MM.1S (cell line): ENCODE measurements at regions not wholly inside any gene's neighbourhood (a gene's known extent, or its start where the extent isn't known, plus 50 kb on each side); places are given as distances from the start of the nearest gene placed in this dataset.

Source experiments
- EZH2 ChIP-seq: fragments of 300-600 bp; sonication (generic); optimal IDR thresholded peaks from 2 replicates; pipeline ENCODE3; 2017; ENCODE audit warnings: low read depth, mild to moderate bottlenecking, antibody characterized with exemption, low read length, mixed read lengths
- TF ChIP-seq, protein P1 (sequence below): fragments of 300-600 bp; sonication (generic); IDR thresholded peaks from 2 replicates; pipeline ENCODE4 v1.5.1; 2016; ENCODE audit warnings: antibody characterized with exemption, low read length, mixed read lengths

DNA sequence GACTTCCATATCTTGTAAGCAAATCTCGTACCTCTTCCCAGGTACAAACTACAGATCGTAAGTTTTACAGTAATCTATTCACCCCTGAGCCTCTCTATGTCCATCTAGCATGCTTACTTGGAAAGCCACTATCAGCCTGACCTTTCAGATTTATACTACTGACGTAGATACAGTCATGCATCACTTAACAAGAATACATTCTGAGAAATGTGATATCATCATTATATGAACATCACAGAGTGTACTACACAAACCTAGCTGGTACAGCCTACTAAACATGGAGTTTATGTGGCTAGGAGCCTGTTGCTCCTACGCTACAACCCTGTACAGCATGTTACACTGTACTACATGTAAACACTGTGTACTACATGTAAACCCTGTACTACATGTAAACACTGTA is 293.2 kb upstream of the ZNF804A start:
- TF ChIP-seq, protein P1, sequence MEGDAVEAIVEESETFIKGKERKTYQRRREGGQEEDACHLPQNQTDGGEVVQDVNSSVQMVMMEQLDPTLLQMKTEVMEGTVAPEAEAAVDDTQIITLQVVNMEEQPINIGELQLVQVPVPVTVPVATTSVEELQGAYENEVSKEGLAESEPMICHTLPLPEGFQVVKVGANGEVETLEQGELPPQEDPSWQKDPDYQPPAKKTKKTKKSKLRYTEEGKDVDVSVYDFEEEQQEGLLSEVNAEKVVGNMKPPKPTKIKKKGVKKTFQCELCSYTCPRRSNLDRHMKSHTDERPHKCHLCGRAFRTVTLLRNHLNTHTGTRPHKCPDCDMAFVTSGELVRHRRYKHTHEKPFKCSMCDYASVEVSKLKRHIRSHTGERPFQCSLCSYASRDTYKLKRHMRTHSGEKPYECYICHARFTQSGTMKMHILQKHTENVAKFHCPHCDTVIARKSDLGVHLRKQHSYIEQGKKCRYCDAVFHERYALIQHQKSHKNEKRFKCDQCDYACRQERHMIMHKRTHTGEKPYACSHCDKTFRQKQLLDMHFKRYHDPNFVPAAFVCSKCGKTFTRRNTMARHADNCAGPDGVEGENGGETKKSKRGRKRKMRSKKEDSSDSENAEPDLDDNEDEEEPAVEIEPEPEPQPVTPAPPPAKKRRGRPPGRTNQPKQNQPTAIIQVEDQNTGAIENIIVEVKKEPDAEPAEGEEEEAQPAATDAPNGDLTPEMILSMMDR = no peak
- no peak for TF ChIP-seq EZH2
